ENCODE measurements at regions not wholly inside any gene's neighbourhood (a gene's known extent, or its start where the extent isn't known, plus 50 kb on each side); places are given as distances from the start of the nearest gene placed in this dataset.

DNA sequence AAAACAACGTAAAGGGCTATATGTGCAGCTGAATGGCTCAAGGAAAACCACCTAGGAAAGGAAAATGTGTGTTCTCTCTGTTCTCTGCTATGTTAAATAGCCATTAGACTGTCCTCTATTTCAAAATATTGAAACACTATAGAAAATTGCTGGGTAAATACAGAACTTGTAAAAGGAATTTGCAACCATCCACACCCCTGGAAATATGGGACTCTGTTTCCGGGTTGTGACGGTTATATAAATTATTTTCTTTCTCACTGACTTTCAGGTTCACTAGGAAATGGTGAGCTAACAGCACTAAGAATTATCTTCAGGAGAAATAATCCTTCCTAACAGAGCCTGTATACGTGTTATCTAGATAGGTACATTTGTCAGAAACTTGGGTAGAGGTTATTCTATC, 161.0 kb upstream of the DKK2 start:
- TF ChIP-seq POLR2AphosphoS5 (IDR thresholded peaks at IDR 0.05): no peak
- TF ChIP-seq, protein P1, sequence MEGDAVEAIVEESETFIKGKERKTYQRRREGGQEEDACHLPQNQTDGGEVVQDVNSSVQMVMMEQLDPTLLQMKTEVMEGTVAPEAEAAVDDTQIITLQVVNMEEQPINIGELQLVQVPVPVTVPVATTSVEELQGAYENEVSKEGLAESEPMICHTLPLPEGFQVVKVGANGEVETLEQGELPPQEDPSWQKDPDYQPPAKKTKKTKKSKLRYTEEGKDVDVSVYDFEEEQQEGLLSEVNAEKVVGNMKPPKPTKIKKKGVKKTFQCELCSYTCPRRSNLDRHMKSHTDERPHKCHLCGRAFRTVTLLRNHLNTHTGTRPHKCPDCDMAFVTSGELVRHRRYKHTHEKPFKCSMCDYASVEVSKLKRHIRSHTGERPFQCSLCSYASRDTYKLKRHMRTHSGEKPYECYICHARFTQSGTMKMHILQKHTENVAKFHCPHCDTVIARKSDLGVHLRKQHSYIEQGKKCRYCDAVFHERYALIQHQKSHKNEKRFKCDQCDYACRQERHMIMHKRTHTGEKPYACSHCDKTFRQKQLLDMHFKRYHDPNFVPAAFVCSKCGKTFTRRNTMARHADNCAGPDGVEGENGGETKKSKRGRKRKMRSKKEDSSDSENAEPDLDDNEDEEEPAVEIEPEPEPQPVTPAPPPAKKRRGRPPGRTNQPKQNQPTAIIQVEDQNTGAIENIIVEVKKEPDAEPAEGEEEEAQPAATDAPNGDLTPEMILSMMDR (IDR thresholded peaks at IDR 0.05 in 8 of 11, conservative IDR thresholded peaks at IDR 0.05 in 3 of 11): no peak
